GM23338 (cell line): ENCODE measurements at regions not wholly inside any gene's neighbourhood (a gene's known extent, or its start where the extent isn't known, plus 50 kb on each side); places are given as distances from the start of the nearest gene placed in this dataset.

Experiments used
- ATAC-seq: fragments of 200-7000 bp; cut with Tn5 transposase; 3 replicates; pipeline ENCODE4 v1.9.1; 2020
- DNase-seq: peaks from one replicate; pipeline ENCODE4 v3.0.0-alpha.2; 2015; ENCODE audit warnings: low spot score
- H2AFZ ChIP-seq: fragments of 200-600 bp; sonication (generic); 2 replicates; pipeline ENCODE4 v1.8.0; 2016; ENCODE audit warnings: antibody characterized with exemption, mild to moderate bottlenecking, moderate library complexity
- H3F3A ChIP-seq: fragments of 200-600 bp; sonication (generic); replicated peaks from 2 replicates; pipeline ENCODE4 v1.8.0; 2017; ENCODE audit warnings: antibody characterized with exemption, mixed run types, low read depth
- H3K27ac ChIP-seq: fragments of 200-600 bp; sonication (generic); 2 replicates; pipeline ENCODE4 v1.6.1; 2016; ENCODE audit warnings: low read depth
- H3K27me3 ChIP-seq: fragments of 200-600 bp; sonication (generic); 2 replicates; pipeline ENCODE4 v1.8.0; 2016; ENCODE audit warnings: mild to moderate bottlenecking, mixed run types, moderate library complexity; ENCODE audit not compliant: insufficient read depth
- H3K36me3 ChIP-seq: fragments of 200-600 bp; sonication (generic); 2 replicates; pipeline ENCODE4 v1.8.0; 2016; ENCODE audit warnings: mild to moderate bottlenecking; ENCODE audit not compliant: insufficient read depth
- H3K4me1 ChIP-seq: fragments of 200-600 bp; sonication (generic); 2 replicates; pipeline ENCODE4 v1.8.0; 2016; ENCODE audit warnings: mild to moderate bottlenecking, moderate library complexity; ENCODE audit not compliant: insufficient read depth
- H3K4me2 ChIP-seq: fragments of 200-600 bp; sonication (generic); 2 replicates; pipeline ENCODE4 v1.7.1; 2017; ENCODE audit warnings: mixed run types
- H3K4me3 ChIP-seq: fragments of 200-600 bp; sonication (generic); 2 replicates; pipeline ENCODE4 v1.6.1; 2016; ENCODE audit warnings: mixed run types
- H3K79me2 ChIP-seq: fragments of 200-600 bp; sonication (generic); replicated peaks from 2 replicates; pipeline ENCODE4 v1.8.0; 2017; ENCODE audit warnings: mild to moderate bottlenecking; ENCODE audit not compliant: insufficient read depth
- H3K9me2 ChIP-seq: fragments of 200-600 bp; sonication (generic); 2 replicates; pipeline ENCODE4 v1.8.0; 2017; ENCODE audit not compliant: insufficient read depth
- H4K20me1 ChIP-seq: fragments of 200-600 bp; sonication (generic); replicated peaks from 2 replicates; pipeline ENCODE4 v1.8.0; 2017; ENCODE audit warnings: mild to moderate bottlenecking; ENCODE audit not compliant: insufficient read depth
- H3K27ac Mint-ChIP-seq: 2 replicates; pipeline ENCODE4 v1.8.0; 2020; ENCODE audit warnings: inconsistent platforms, mild to moderate bottlenecking, moderate library complexity, mixed read lengths
- H3K27me3 Mint-ChIP-seq: 3 replicates; pipeline ENCODE4 v1.8.0; 2022; ENCODE audit warnings: low read depth, mild to moderate bottlenecking, moderate library complexity, mixed read lengths, inconsistent platforms; ENCODE audit not compliant: insufficient read depth, poor library complexity
- H3K36me3 Mint-ChIP-seq: 3 replicates; pipeline ENCODE4 v1.8.0; 2021; ENCODE audit warnings: low read depth, mild to moderate bottlenecking, inconsistent platforms, moderate library complexity, mixed read lengths
- H3K4me1 Mint-ChIP-seq: 3 replicates; pipeline ENCODE4 v1.8.0; 2020; ENCODE audit warnings: mild to moderate bottlenecking, inconsistent platforms, mixed read lengths
- H3K4me3 Mint-ChIP-seq: 3 replicates; pipeline ENCODE4 v1.8.0; 2021; ENCODE audit warnings: moderate library complexity, mild to moderate bottlenecking, inconsistent platforms, mixed read lengths
- H3K9me3 Mint-ChIP-seq: 3 replicates; pipeline ENCODE4 v1.8.0; 2020; ENCODE audit warnings: moderate library complexity, mild to moderate bottlenecking, inconsistent platforms, mixed read lengths
- CREB1 ChIP-seq: fragments of 250-450 bp; sonication (Bioruptor Pico); IDR thresholded peaks from 2 replicates; pipeline ENCODE4 v1.5.0; 2020; ENCODE audit warnings: low read depth, mild to moderate bottlenecking, moderate library complexity
- CTCF ChIP-seq, 2 experiments: fragments of 200-600 bp in 1 of 2; sonication (generic) in 1 of 2; conservative IDR thresholded peaks; 2 replicates each; pipeline versions ENCODE4 v1.5.1 to v1.6.1; 2016 to 2017; ENCODE audit warnings: antibody characterized with exemption in 2 of 2, low read depth in 2 of 2, mild to moderate bottlenecking in 2 of 2, moderate library complexity in 1 of 2
- ETS1 ChIP-seq: IDR thresholded peaks from 2 replicates; pipeline ENCODE4 v1.6.1; 2016; ENCODE audit warnings: antibody characterized with exemption
- EZH2 ChIP-seq: fragments of 200-600 bp; sonication (generic); IDR thresholded peaks from one replicate; pipeline ENCODE4 v1.8.0; 2017; ENCODE audit warnings: antibody characterized with exemption, mild to moderate bottlenecking, low read depth; ENCODE audit not compliant: unreplicated experiment
- EZH2phosphoT487 ChIP-seq: fragments of 200-600 bp; sonication (generic); IDR thresholded peaks from one replicate; pipeline ENCODE4 v1.8.1; 2018; ENCODE audit warnings: antibody characterized with exemption; ENCODE audit not compliant: unreplicated experiment
- JUNB ChIP-seq: IDR thresholded peaks from one replicate; pipeline ENCODE4 v1.6.1; 2016; ENCODE audit warnings: antibody characterized with exemption; ENCODE audit not compliant: unreplicated experiment
- NANOG ChIP-seq: IDR thresholded peaks from 2 replicates; pipeline ENCODE4 v1.6.1; 2016; ENCODE audit warnings: antibody characterized with exemption, borderline replicate concordance
- POLR2AphosphoS5 ChIP-seq: IDR thresholded peaks from 2 replicates; pipeline ENCODE4 v1.6.1; 2016; ENCODE audit warnings: antibody characterized with exemption, low read depth
- REST ChIP-seq: IDR thresholded peaks from one replicate; pipeline ENCODE4 v1.6.1; 2018; ENCODE audit warnings: antibody characterized with exemption; ENCODE audit not compliant: unreplicated experiment
- STAT1 ChIP-seq: IDR thresholded peaks from one replicate; pipeline ENCODE4 v1.6.1; 2016; ENCODE audit warnings: antibody characterized with exemption; ENCODE audit not compliant: unreplicated experiment
- ZNF114 ChIP-seq: fragments of 250-450 bp; sonication (Bioruptor Pico); IDR thresholded peaks from 2 replicates; pipeline ENCODE4 v1.5.0; 2020; ENCODE audit warnings: mild to moderate bottlenecking, moderate library complexity
- ZNF331 ChIP-seq: fragments of 250-450 bp; sonication (Bioruptor Pico); IDR thresholded peaks from 2 replicates; pipeline ENCODE4 v1.5.0; 2020; ENCODE audit warnings: low read depth, mild to moderate bottlenecking, moderate library complexity
- TF ChIP-seq, protein P1 (sequence below): fragments of 250-450 bp; sonication (Bioruptor Pico); IDR thresholded peaks from 2 replicates; pipeline ENCODE4 v1.5.0; 2020; ENCODE audit warnings: mild to moderate bottlenecking, moderate library complexity

DNA sequence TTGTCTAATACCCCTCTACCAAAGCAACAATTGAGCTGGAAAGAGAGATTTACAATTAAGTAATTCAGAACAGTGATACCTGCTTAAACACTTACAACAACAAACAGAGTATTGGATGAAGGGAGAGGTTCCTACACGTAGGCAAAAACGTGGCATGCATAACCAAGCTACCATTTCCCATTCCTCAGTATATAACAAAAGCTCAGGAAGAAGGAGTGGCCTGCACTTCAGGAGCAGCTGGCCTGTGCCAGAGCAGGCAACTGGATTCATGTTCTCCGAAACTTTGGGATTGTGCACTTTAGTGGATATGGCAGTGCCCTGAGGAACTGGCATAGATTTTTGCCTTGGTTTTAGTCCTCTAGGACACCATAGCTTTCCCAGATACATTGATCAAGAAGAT, 630.2 kb upstream of the PCDH9 start:
- H3K4me3 ChIP-seq, result no peak overlapping the region
- H3K9me3 Mint-ChIP-seq, result peaks cover 5% of the 10 kb centered on the region; the same call in 2 of the 3 replicates
- H3F3A ChIP-seq, result no peaks in the 10 kb centered on the region
- H3K4me1 ChIP-seq, result peaks cover 4% of the 10 kb centered on the region; the same call in 1 of the 2 replicates
- no peak overlapping the region for H3K4me3 Mint-ChIP-seq
- H3K27ac Mint-ChIP-seq, result no peak overlapping the region
- ATAC-seq (peak; percentile 28; the same call in 1 of the 3 replicates), DNase-seq (peak; percentile 21)
- peak overlapping the region; percentile 89; the same call in 1 of the 2 replicates for H2AFZ ChIP-seq
- no peaks in the 10 kb centered on the region for H4K20me1 ChIP-seq
- TF ChIP-seq ZNF114 (CRISPR knock-in tag) (no peak), CREB1 (no peak), JUNB (no peak), NANOG (no peak), STAT1 (no peak), EZH2phosphoT487 (no peak), ZNF331 (CRISPR knock-in tag) (no peak), CTCF (conservative IDR thresholded peaks at IDR 0.05; ENCODE audit: low read depth in 2 of 2) (no peak), REST (no peak), EZH2 (no peak), POLR2AphosphoS5 (no peak), ETS1 (no peak)
- TF ChIP-seq, protein P1, sequence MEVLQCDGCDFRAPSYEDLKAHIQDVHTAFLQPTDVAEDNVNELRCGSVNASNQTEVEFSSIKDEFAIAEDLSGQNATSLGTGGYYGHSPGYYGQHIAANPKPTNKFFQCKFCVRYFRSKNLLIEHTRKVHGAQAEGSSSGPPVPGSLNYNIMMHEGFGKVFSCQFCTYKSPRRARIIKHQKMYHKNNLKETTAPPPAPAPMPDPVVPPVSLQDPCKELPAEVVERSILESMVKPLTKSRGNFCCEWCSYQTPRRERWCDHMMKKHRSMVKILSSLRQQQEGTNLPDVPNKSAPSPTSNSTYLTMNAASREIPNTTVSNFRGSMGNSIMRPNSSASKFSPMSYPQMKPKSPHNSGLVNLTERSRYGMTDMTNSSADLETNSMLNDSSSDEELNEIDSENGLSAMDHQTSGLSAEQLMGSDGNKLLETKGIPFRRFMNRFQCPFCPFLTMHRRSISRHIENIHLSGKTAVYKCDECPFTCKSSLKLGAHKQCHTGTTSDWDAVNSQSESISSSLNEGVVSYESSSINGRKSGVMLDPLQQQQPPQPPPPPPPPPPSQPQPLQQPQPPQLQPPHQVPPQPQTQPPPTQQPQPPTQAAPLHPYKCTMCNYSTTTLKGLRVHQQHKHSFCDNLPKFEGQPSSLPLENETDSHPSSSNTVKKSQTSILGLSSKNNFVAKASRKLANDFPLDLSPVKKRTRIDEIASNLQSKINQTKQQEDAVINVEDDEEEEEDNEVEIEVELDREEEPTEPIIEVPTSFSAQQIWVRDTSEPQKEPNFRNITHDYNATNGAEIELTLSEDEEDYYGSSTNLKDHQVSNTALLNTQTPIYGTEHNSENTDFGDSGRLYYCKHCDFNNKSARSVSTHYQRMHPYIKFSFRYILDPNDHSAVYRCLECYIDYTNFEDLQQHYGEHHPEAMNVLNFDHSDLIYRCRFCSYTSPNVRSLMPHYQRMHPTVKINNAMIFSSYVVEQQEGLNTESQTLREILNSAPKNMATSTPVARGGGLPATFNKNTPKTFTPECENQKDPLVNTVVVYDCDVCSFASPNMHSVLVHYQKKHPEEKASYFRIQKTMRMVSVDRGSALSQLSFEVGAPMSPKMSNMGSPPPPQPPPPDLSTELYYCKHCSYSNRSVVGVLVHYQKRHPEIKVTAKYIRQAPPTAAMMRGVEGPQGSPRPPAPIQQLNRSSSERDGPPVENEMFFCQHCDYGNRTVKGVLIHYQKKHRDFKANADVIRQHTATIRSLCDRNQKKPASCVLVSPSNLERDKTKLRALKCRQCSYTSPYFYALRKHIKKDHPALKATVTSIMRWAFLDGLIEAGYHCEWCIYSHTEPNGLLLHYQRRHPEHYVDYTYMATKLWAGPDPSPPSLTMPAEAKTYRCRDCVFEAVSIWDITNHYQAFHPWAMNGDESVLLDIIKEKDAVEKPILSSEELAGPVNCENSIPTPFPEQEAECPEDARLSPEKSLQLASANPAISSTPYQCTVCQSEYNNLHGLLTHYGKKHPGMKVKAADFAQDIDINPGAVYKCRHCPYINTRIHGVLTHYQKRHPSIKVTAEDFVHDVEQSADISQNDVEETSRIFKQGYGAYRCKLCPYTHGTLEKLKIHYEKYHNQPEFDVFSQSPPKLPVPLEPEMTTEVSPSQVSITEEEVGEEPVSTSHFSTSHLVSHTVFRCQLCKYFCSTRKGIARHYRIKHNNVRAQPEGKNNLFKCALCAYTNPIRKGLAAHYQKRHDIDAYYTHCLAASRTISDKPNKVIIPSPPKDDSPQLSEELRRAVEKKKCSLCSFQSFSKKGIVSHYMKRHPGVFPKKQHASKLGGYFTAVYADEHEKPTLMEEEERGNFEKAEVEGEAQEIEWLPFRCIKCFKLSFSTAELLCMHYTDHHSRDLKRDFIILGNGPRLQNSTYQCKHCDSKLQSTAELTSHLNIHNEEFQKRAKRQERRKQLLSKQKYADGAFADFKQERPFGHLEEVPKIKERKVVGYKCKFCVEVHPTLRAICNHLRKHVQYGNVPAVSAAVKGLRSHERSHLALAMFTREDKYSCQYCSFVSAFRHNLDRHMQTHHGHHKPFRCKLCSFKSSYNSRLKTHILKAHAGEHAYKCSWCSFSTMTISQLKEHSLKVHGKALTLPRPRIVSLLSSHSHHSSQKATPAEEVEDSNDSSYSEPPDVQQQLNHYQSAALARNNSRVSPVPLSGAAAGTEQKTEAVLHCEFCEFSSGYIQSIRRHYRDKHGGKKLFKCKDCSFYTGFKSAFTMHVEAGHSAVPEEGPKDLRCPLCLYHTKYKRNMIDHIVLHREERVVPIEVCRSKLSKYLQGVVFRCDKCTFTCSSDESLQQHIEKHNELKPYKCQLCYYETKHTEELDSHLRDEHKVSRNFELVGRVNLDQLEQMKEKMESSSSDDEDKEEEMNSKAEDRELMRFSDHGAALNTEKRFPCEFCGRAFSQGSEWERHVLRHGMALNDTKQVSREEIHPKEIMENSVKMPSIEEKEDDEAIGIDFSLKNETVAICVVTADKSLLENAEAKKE, result no peak
- H3K27me3 Mint-ChIP-seq, result no peaks in the 10 kb centered on the region
- H3K9me2 ChIP-seq, result 0 out of 2 replicates have a peak, but pooled peaks cover 3% of the 10 kb centered on the region
- H3K36me3 Mint-ChIP-seq, result no peaks in the 10 kb centered on the region; the same call in 2 of the 3 replicates
- no peaks in the 10 kb centered on the region for H3K36me3 ChIP-seq
- peaks cover 6% of the 10 kb centered on the region; the same call in 2 of the 3 replicates for H3K4me1 Mint-ChIP-seq
- no peak overlapping the region for H3K4me2 ChIP-seq
- H3K27ac ChIP-seq, result no peak overlapping the region
- no peaks in the 10 kb centered on the region for H3K79me2 ChIP-seq
- no peaks in the 10 kb centered on the region for H3K27me3 ChIP-seq
